ENCODE measurements at regions not wholly inside any gene's neighbourhood (a gene's known extent, or its start where the extent isn't known, plus 50 kb on each side); places are given as distances from the start of the nearest gene placed in this dataset.

DNA sequence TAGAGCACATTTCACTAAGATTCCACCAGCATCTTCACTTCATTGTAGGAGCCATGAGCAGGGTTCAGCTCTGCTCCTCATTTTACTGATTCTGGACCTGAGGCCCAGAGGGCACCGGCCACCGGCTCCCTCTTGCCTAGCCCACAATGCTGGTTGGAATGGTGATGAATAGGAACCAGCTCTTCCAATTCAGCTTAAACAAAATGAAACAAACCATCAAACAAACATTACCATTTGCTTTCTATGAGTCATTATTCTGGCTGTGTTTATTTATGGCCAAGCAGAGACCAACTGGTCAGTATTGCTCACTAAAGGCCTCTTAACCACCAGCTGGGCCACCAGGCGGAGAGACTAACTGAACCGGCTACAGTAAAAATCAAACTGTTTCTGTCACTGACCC, 176.7 kb downstream of the MTX2 start:
- H3K36me3 Mint-ChIP-seq (ENCODE audit: low read depth, unreplicated experiment), result no peaks in the 10 kb centered on the region
- H3K27me3 Mint-ChIP-seq (ENCODE audit: unreplicated experiment), result peaks cover 3% of the 10 kb centered on the region
- DNase-seq (ENCODE audit: low spot score), result no peak
- no peak overlapping the region for H3K27ac Mint-ChIP-seq (ENCODE audit: unreplicated experiment)
- H3K9me3 Mint-ChIP-seq (ENCODE audit: unreplicated experiment), result no peaks in the 10 kb centered on the region
- H3K4me1 Mint-ChIP-seq (ENCODE audit: unreplicated experiment), result peaks cover 6% of the 10 kb centered on the region
- no peak overlapping the region for H3K4me3 Mint-ChIP-seq (ENCODE audit: unreplicated experiment)
- TF ChIP-seq, protein P1, sequence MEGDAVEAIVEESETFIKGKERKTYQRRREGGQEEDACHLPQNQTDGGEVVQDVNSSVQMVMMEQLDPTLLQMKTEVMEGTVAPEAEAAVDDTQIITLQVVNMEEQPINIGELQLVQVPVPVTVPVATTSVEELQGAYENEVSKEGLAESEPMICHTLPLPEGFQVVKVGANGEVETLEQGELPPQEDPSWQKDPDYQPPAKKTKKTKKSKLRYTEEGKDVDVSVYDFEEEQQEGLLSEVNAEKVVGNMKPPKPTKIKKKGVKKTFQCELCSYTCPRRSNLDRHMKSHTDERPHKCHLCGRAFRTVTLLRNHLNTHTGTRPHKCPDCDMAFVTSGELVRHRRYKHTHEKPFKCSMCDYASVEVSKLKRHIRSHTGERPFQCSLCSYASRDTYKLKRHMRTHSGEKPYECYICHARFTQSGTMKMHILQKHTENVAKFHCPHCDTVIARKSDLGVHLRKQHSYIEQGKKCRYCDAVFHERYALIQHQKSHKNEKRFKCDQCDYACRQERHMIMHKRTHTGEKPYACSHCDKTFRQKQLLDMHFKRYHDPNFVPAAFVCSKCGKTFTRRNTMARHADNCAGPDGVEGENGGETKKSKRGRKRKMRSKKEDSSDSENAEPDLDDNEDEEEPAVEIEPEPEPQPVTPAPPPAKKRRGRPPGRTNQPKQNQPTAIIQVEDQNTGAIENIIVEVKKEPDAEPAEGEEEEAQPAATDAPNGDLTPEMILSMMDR (IDR thresholded peaks at IDR 0.05; ENCODE audit: unreplicated experiment), result no peak

DNA sequence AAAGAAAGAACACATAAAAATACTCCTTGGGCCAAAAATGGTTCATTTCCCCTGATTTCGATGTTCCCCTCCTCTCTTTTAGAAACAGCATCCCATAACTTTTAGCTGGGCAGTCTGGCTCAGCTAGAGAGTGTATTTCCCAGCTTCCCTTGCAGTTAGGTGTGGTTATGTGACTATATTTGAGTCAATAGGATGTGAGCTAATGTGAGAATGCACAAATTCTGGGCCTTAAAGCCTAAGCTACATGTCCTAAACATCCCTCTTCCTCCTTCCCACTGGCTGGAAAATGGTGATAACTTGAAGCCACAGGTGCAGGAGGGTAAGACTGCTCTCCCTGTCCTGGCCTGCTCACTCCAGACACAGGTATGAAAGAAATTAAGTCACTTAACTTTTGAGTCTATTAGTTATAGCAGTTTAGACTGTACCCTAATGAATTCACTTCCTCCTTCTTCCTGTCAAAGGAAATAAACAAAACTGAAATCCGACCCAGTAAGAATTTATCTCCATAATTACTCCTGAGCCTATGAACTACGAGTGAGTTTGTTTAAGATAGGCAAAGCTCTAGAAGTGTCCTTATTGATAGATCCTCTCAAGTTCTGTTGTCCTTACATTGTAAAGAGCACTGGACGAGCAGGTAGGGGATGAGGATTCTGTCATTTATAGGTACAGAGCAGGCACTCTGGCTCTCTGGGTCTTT, 177.6 kb downstream of the MTX2 start:
- Mint-ChIP-seq H3K27me3 (ENCODE audit: unreplicated experiment) (peaks cover 3% of the 10 kb centered on the region), H3K4me3 (ENCODE audit: unreplicated experiment) (no peak overlapping the region)
- TF ChIP-seq, protein P1 (IDR thresholded peaks at IDR 0.05; ENCODE audit: unreplicated experiment), result no peak

GRCh38 chr2:176447616-176448015, 178.4 kb downstream of the MTX2 start:
- DNase-seq (ENCODE audit: low spot score), result no peak
- H3K4me3 Mint-ChIP-seq (ENCODE audit: unreplicated experiment), result no peak overlapping the region
- TF ChIP-seq, protein P1 (IDR thresholded peaks at IDR 0.05; ENCODE audit: unreplicated experiment), result no peak
- H3K4me1 Mint-ChIP-seq (ENCODE audit: unreplicated experiment), result peaks cover 6% of the 10 kb centered on the region
- no peak overlapping the region for H3K27ac Mint-ChIP-seq (ENCODE audit: unreplicated experiment)
- no peaks in the 10 kb centered on the region for H3K36me3 Mint-ChIP-seq (ENCODE audit: low read depth, unreplicated experiment)
- H3K9me3 Mint-ChIP-seq (ENCODE audit: unreplicated experiment), result no peaks in the 10 kb centered on the region
- H3K27me3 Mint-ChIP-seq (ENCODE audit: unreplicated experiment), result peaks cover 3% of the 10 kb centered on the region

More for the DNA sequence above, 177.6 kb downstream of the MTX2 start:
- Mint-ChIP-seq H3K36me3 (ENCODE audit: low read depth, unreplicated experiment) (no peaks in the 10 kb centered on the region), H3K9me3 (ENCODE audit: unreplicated experiment) (no peaks in the 10 kb centered on the region), H3K4me1 (ENCODE audit: unreplicated experiment) (peaks cover 6% of the 10 kb centered on the region), H3K27ac (ENCODE audit: unreplicated experiment) (no peak overlapping the region)
- no peak for DNase-seq (ENCODE audit: low spot score)

DNA sequence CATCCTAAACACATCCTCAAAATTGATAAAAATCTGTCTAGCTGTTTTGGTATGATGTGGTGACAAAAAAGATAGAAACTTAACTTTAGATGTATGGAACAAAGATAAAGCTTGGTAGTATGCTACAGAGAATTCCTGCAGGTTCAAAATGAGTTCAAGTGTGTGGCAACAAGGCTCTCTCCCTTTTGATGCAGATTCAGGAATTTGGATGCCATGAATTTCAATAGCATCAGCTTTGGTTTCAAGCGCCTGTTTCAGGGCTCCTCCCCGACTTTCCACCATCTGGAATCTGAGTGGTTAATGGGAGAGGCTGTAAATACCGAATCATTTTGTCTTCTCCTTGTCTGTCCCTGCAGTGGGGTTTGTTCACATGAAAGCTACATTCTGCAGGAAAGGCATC, 180.6 kb downstream of the MTX2 start:
- Mint-ChIP-seq H3K4me1 (ENCODE audit: unreplicated experiment) (peaks cover 9% of the 10 kb centered on the region), H3K4me3 (ENCODE audit: unreplicated experiment) (no peak overlapping the region), H3K36me3 (ENCODE audit: low read depth, unreplicated experiment) (no peaks in the 10 kb centered on the region), H3K9me3 (ENCODE audit: unreplicated experiment) (no peaks in the 10 kb centered on the region), H3K27me3 (ENCODE audit: unreplicated experiment) (peaks cover 4% of the 10 kb centered on the region), H3K27ac (ENCODE audit: unreplicated experiment) (no peak overlapping the region)
- TF ChIP-seq, protein P1 (IDR thresholded peaks at IDR 0.05; ENCODE audit: unreplicated experiment), result no peak
- no peak for DNase-seq (ENCODE audit: low spot score)

DNA sequence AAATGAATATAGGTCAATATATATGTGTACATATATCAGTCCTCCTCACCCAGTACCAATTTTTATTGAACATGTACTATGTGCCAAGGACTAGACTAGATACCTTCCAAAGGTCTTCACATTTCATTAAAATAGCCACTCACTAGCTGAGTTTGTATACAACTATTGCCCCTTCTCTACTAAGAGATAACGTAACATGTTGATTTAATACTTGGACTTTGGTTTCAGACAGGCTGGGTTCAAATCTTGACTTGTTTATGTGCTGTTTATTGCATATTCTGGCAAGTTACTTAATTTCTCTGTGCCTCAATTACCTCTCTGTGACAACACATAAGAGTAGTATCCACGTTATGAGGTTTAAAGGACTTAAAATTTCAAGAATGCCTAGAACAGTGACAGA, 184.5 kb downstream of the MTX2 start:
- TF ChIP-seq, protein P1 (IDR thresholded peaks at IDR 0.05; ENCODE audit: unreplicated experiment), result no peak
- Mint-ChIP-seq H3K27me3 (ENCODE audit: unreplicated experiment) (peaks cover 2% of the 10 kb centered on the region), H3K4me1 (ENCODE audit: unreplicated experiment) (peaks cover 15% of the 10 kb centered on the region), H3K4me3 (ENCODE audit: unreplicated experiment) (no peak overlapping the region), H3K36me3 (ENCODE audit: low read depth, unreplicated experiment) (no peaks in the 10 kb centered on the region), H3K9me3 (ENCODE audit: unreplicated experiment) (no peaks in the 10 kb centered on the region), H3K27ac (ENCODE audit: unreplicated experiment) (no peak overlapping the region)
- no peak for DNase-seq (ENCODE audit: low spot score)
